NCI-H187 (cell line): ENCODE measurements at regions not wholly inside any gene's neighbourhood (a gene's known extent, or its start where the extent isn't known, plus 50 kb on each side); places are given as distances from the start of the nearest gene placed in this dataset.
A peak's percentile ranks its signal among the peaks of the same experiment; 100 is the strongest.
"Not testable (repeated sequence)": the region's sequence is repeated elsewhere in the genome, so short reads cannot be mapped to it uniquely, and the experiment has no call there.

Experiments used
- DNase-seq, 2 experiments: peaks; one replicate each; lab custom pipeline; 2025; lab: John Stamatoyannopoulos, UW

DNA sequence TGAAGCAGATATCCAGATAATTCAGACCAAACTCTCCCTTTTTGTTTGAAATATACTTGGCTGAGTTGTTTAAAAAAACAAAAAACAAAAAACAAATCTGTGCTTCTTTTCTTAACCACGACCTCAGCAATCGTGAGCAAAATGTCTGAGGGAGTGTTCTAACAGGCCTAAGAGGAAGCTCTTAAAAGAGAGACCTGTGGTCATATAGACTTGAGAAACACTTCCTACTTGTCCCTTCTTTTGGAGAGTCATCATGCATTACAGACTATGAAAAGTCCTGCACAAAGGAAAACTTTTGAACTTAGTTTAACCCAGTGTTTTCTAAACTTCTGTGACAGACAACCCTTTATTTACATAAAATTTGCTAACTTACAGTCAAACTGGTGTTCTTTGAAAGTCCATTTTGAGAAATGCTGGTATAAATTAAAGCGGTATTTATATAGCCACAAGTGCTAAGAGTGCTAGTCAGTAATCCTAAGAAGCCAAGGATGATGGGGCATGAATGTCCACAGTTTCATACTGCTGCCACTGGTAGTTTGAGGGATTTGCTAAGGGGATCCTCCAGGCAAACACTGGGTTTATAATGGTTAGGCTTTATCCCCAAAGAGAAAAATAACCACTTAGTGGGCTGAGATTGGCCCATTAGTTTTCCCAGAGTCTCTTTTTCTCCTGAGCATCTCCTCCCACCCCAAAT lies 199.8 kb downstream of the LRRC70 start:
- no peak for DNase-seq

DNA sequence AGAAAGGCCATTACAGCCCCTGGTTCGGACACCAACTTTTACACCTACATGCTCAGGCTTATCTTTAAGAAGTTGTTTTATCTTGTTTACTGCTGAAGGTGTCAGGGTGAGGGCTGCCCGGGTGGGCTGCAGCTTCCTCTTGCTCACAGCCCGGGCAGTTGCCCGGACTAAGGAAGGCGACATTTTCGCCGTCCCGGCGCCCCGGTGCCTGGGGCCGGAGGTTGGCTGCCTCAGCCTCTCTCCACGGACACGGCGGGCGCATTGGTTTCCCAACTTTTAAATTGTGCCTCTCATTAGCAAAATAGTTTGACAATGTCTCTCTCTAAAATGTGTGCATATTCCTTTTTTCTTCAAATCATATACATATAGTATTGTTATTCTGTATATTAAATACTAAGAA lies 198.5 kb downstream of the LRRC70 start:
- DNase-seq = not testable (repeated sequence)

- not testable (repeated sequence) for DNase-seq
Observed at GRCh38 chr5:62776592-62776991, 198.0 kb downstream of the LRRC70 start.

GRCh38 chr5:62773460-62773859 lies 194.8 kb downstream of the LRRC70 start:
- DNase-seq = no peak

GRCh38 chr5:62771341-62771740 lies 192.7 kb downstream of the LRRC70 start:
- no peak for DNase-seq

- DNase-seq = no peak
Observed at GRCh38 chr5:62767650-62768049, 189.0 kb downstream of the LRRC70 start.

DNA sequence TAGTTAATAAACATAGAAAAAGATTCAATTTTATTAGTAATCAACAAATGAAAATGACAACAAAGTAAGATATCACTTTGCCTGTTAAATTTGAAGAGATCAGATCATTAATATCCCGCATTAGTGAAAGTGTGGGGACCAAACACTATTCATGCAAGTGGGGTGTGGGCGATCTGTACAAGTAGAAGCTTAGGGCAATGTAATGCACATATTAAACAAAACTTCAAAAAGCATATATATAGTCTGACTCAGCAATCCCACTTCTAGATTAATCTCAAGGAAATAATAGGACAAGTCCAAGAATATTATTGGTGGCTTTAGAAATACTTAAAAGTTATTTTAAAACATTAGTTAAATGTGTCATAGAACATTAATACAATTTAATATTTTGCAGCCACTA lies 188.5 kb downstream of the LRRC70 start:
- no peak for DNase-seq

- DNase-seq = no peak
Observed at GRCh38 chr5:62762503-62762902, 183.9 kb downstream of the LRRC70 start.

- not testable (repeated sequence) for DNase-seq
Observed at GRCh38 chr5:62757686-62758085, 179.1 kb downstream of the LRRC70 start.

GRCh38 chr5:62752998-62753367 lies 174.4 kb downstream of the LRRC70 start:
- DNase-seq = not testable (repeated sequence)

GRCh38 chr5:62752056-62752997 lies 173.7 kb downstream of the LRRC70 start:
- DNase-seq = not testable (repeated sequence)

GRCh38 chr5:62742207-62742606 lies 163.6 kb downstream of the LRRC70 start:
- no peak for DNase-seq

- no peak for DNase-seq
Observed at GRCh38 chr5:62741761-62742160, 163.1 kb downstream of the LRRC70 start.

- no peak for DNase-seq
Observed at GRCh38 chr5:62737766-62738165, 159.1 kb downstream of the LRRC70 start.

- peak in 1 of 2 experiments; percentile 35 for DNase-seq
Observed at GRCh38 chr5:62732677-62733121, 154.1 kb downstream of the LRRC70 start.

DNA sequence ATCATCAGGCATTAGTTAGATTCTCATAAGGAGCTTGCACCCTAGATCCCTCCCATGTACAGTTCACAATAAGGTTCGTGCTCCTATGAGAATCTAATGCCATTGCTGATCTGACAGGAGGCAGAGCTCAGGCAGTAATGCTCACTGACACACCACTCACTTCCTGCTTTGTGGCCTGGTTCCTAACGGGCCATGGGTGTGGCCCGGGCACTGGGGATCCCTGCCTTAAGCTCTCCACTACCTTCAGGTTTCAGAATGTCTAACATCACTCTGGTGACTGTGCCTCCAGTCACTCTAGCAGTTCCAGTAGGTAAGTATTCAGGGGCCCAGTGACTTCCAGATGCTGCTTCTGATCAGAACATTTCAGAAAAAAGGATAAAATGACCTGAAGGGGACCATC lies 152.4 kb downstream of the LRRC70 start:
- no peak for DNase-seq

- no peak for DNase-seq
Observed at GRCh38 chr5:62729675-62730074, 151.1 kb downstream of the LRRC70 start.

GRCh38 chr5:62727861-62728260 lies 149.2 kb downstream of the LRRC70 start:
- no peak for DNase-seq

- DNase-seq = no peak
Observed at GRCh38 chr5:62727184-62727583, 148.6 kb downstream of the LRRC70 start.

GRCh38 chr5:62722360-62722759 lies 143.7 kb downstream of the LRRC70 start:
- DNase-seq = no peak

DNA sequence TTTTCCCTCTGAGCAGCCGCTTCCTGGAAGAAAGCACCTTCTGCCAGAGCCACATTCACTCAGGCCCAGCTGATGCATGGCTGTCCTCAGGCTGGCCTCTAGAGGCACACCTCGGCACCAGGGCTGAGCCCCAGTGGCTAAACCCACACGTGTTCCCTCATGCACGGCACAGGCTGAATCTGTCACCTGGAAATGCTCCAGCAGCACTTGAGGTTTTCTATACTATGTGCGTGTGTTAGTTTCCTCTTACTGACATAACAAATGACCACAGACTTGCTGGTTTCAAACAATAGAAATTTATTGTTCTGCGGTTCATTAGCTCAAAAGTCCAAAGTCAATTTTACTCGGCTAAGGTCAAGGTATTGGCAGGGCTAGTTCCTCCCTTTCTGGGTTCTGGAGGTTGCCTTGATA lies 141.4 kb downstream of the LRRC70 start:
- peak; percentile 23 to 32 for DNase-seq

- no peak for DNase-seq
Observed at GRCh38 chr5:62719061-62719720, 140.6 kb downstream of the LRRC70 start.

DNA sequence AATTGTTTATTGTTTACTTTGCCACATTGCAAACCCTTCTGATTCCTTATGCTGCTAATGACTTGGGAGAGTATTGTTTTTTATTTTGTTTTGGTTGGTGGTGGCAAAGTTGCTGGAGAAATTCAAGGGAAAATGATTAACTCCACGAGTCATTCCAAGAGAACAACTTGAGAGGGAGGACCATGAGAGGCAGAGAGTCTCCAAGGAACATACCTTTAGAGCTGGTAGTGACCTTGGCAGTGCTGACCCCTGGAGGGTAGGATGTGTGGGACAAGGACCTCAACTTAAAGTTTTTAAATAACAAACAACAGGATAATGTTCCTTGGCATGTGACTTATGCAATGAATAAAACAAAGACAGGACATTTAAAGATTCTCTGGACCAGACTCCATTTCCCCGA lies 139.7 kb downstream of the LRRC70 start:
- DNase-seq = no peak
